ENCODE measurements at regions not wholly inside any gene's neighbourhood (a gene's known extent, or its start where the extent isn't known, plus 50 kb on each side); places are given as distances from the start of the nearest gene placed in this dataset.
A peak's percentile ranks its signal among the peaks of the same experiment; 100 is the strongest.

- 77% methylated on average over 1 of the region's 1 CpG for WGBS (ENCODE audit: low lambda C conversion rate, missing lambda C conversion rate)
- H2AFZ ChIP-seq: no peak overlapping the region
Observed at GRCh38 chr6:80478030-80478429, 371.6 kb downstream of the BCKDHB start.

DNA sequence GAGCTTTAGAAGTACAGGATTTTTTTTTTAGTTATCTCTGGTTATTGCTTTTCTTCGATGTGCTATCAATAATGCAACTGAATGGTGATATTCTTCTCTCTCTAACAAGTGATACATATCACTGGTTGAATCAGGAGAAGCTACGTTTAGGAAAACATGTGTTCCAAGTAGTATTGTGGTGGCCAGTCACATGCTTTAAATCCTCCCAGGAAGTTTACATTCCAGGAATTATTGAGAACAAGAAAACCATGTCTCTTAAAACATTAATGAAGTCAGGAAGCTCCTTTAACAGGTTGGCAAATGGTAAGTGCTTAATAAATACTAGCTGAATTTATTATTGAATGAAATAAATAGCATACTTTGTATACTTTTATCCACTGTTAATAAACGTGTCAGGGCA lies 371.1 kb downstream of the BCKDHB start:
- Histone ChIP-seq H3K27me3 (no peaks in the 10 kb centered on the region), H3K9me2 (replicated peaks; ENCODE audit: insufficient read depth) (no peaks in the 10 kb centered on the region), H3K9me3 (ENCODE audit: low read depth) (no peaks in the 10 kb centered on the region), H3K4me2 (no peak overlapping the region), H3K27ac (peak overlapping the region; percentile 12), H2AFZ (no peak overlapping the region), H4K20me1 (ENCODE audit: insufficient read depth, poor library complexity, severe bottlenecking) (no peaks in the 10 kb centered on the region), H3K4me1 (ENCODE audit: insufficient read depth) (no peaks in the 10 kb centered on the region), H3K36me3 (replicated peaks; ENCODE audit: insufficient read depth, low read depth) (no peaks in the 10 kb centered on the region), H3K4me3 (no peak overlapping the region), H3K79me2 (no peaks in the 10 kb centered on the region)
- DNase-seq (ENCODE audit: low spot score): no peak
- TF ChIP-seq, protein P1, sequence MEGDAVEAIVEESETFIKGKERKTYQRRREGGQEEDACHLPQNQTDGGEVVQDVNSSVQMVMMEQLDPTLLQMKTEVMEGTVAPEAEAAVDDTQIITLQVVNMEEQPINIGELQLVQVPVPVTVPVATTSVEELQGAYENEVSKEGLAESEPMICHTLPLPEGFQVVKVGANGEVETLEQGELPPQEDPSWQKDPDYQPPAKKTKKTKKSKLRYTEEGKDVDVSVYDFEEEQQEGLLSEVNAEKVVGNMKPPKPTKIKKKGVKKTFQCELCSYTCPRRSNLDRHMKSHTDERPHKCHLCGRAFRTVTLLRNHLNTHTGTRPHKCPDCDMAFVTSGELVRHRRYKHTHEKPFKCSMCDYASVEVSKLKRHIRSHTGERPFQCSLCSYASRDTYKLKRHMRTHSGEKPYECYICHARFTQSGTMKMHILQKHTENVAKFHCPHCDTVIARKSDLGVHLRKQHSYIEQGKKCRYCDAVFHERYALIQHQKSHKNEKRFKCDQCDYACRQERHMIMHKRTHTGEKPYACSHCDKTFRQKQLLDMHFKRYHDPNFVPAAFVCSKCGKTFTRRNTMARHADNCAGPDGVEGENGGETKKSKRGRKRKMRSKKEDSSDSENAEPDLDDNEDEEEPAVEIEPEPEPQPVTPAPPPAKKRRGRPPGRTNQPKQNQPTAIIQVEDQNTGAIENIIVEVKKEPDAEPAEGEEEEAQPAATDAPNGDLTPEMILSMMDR (IDR thresholded peaks at IDR 0.05; ENCODE audit: poor library complexity): no peak
- TF ChIP-seq EZH2phosphoT487 (IDR thresholded peaks at IDR 0.05; ENCODE audit: low read depth, severe bottlenecking, unreplicated experiment) (no peak), EZH2 (IDR thresholded peaks at IDR 0.05; ENCODE audit: borderline replicate concordance) (no peak)
- 50% methylated on average over 3 of the region's 3 CpGs for WGBS (ENCODE audit: low lambda C conversion rate, missing lambda C conversion rate)

More at GRCh38 chr6:80478030-80478429, 371.6 kb downstream of the BCKDHB start:
- no peaks in the 10 kb centered on the region for H3K27me3 ChIP-seq
- no peaks in the 10 kb centered on the region for H3K9me2 ChIP-seq (replicated peaks; ENCODE audit: insufficient read depth)
- no peaks in the 10 kb centered on the region for H3K9me3 ChIP-seq (ENCODE audit: low read depth)
- no peaks in the 10 kb centered on the region for H3K79me2 ChIP-seq
- H4K20me1 ChIP-seq (ENCODE audit: insufficient read depth, poor library complexity, severe bottlenecking): no peaks in the 10 kb centered on the region
- peak overlapping the region; percentile 12 for H3K27ac ChIP-seq
- H3K4me1 ChIP-seq (ENCODE audit: insufficient read depth): no peaks in the 10 kb centered on the region
- H3K4me3 ChIP-seq: no peak overlapping the region
- no peak for TF ChIP-seq EZH2phosphoT487 (IDR thresholded peaks at IDR 0.05; ENCODE audit: low read depth, severe bottlenecking, unreplicated experiment)
- TF ChIP-seq, protein P1 (IDR thresholded peaks at IDR 0.05; ENCODE audit: poor library complexity): no peak
- no peak for TF ChIP-seq EZH2 (IDR thresholded peaks at IDR 0.05; ENCODE audit: borderline replicate concordance)
- no peaks in the 10 kb centered on the region for H3K36me3 ChIP-seq (replicated peaks; ENCODE audit: insufficient read depth, low read depth)
- DNase-seq (ENCODE audit: low spot score): peak; percentile 11
- H3K4me2 ChIP-seq: no peak overlapping the region

- no peaks in the 10 kb centered on the region for H4K20me1 ChIP-seq (ENCODE audit: insufficient read depth, poor library complexity, severe bottlenecking)
- no peak overlapping the region for H3K27ac ChIP-seq
- no peaks in the 10 kb centered on the region for H3K27me3 ChIP-seq
- TF ChIP-seq, protein P1 (IDR thresholded peaks at IDR 0.05; ENCODE audit: poor library complexity): no peak
- no peak for TF ChIP-seq EZH2 (IDR thresholded peaks at IDR 0.05; ENCODE audit: borderline replicate concordance)
- TF ChIP-seq EZH2phosphoT487 (IDR thresholded peaks at IDR 0.05; ENCODE audit: low read depth, severe bottlenecking, unreplicated experiment): no peak
- no peaks in the 10 kb centered on the region for H3K9me3 ChIP-seq (ENCODE audit: low read depth)
- no peaks in the 10 kb centered on the region for H3K9me2 ChIP-seq (replicated peaks; ENCODE audit: insufficient read depth)
- H3K4me3 ChIP-seq: no peak overlapping the region
- H3K79me2 ChIP-seq: no peaks in the 10 kb centered on the region
- H3K36me3 ChIP-seq (replicated peaks; ENCODE audit: insufficient read depth, low read depth): no peaks in the 10 kb centered on the region
- no peak overlapping the region for H2AFZ ChIP-seq
- WGBS (ENCODE audit: low lambda C conversion rate, missing lambda C conversion rate): 67% methylated on average over 1 of the region's 1 CpG
- peaks cover 4% of the 10 kb centered on the region for H3K4me1 ChIP-seq (ENCODE audit: insufficient read depth)
- DNase-seq (ENCODE audit: low spot score): no peak
- H3K4me2 ChIP-seq: no peak overlapping the region
Observed at GRCh38 chr6:80472271-80472670, 365.8 kb downstream of the BCKDHB start.

- no peaks in the 10 kb centered on the region for H4K20me1 ChIP-seq (ENCODE audit: insufficient read depth, poor library complexity, severe bottlenecking)
- H3K4me3 ChIP-seq: no peak overlapping the region
- no peak for DNase-seq (ENCODE audit: low spot score)
- no peaks in the 10 kb centered on the region for H3K9me3 ChIP-seq (ENCODE audit: low read depth)
- no peaks in the 10 kb centered on the region for H3K79me2 ChIP-seq
- no peak overlapping the region for H3K4me2 ChIP-seq
- no peak for TF ChIP-seq EZH2phosphoT487 (IDR thresholded peaks at IDR 0.05; ENCODE audit: low read depth, severe bottlenecking, unreplicated experiment)
- TF ChIP-seq EZH2 (IDR thresholded peaks at IDR 0.05; ENCODE audit: borderline replicate concordance): no peak
- TF ChIP-seq, protein P1 (IDR thresholded peaks at IDR 0.05; ENCODE audit: poor library complexity): no peak
- no peaks in the 10 kb centered on the region for H3K9me2 ChIP-seq (replicated peaks; ENCODE audit: insufficient read depth)
- H3K27ac ChIP-seq: no peak overlapping the region
- WGBS (ENCODE audit: low lambda C conversion rate, missing lambda C conversion rate): 98% methylated on average over 2 of the region's 2 CpGs
- peaks cover 4% of the 10 kb centered on the region for H3K4me1 ChIP-seq (ENCODE audit: insufficient read depth)
- no peaks in the 10 kb centered on the region for H3K36me3 ChIP-seq (replicated peaks; ENCODE audit: insufficient read depth, low read depth)
- H3K27me3 ChIP-seq: no peaks in the 10 kb centered on the region
- H2AFZ ChIP-seq: no peak overlapping the region
Observed at GRCh38 chr6:80469977-80470376, 363.5 kb downstream of the BCKDHB start.

All from hepatocyte (in vitro differentiated cells).